ENCODE measurements at regions not wholly inside any gene's neighbourhood (a gene's known extent, or its start where the extent isn't known, plus 50 kb on each side); places are given as distances from the start of the nearest gene placed in this dataset.

DNA sequence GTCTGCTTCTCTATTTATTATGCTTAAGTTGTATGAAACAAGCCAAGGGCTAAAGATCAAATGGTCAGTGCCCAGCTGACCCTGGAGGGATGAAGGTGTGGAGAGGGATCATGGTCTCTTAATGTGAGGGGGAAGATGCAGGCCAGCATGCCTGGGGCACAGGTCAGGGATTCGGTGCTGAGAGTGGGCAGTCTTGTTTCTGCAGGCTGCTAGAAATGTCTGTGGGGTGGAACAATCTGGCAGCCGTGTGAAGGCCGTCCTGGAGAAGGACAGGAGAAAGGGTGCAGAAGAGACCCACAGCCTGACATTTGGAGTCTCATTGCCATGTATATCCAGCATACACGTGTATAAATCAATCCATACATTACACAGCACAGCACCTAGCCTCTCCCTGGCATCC, 258.3 kb upstream of the MOCS1 start:
- DNase-seq, result no peak

DNA sequence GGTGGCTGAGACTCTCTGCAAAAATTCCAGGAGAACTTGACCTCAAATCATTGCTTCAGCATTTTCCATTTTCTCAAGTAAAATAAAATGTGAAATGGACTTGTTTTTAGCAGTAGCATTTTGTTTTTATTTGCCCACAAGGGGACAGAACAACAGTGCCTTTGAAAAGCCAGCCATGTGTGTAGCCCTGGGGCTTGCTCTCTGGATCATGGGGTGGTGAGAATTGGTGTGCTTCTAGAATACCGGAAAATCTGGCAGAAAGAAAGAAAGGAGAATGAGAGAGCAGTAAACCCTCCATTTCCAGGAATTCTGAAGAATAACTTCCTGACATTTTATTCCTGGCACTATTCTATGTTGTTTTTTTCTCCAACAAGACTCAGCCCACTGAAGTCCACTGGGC, 254.7 kb upstream of the MOCS1 start:
- DNase-seq, result no peak

GRCh38 chr6:40187535-40188144, 253.4 kb upstream of the MOCS1 start:
- DNase-seq, result no peak

DNA sequence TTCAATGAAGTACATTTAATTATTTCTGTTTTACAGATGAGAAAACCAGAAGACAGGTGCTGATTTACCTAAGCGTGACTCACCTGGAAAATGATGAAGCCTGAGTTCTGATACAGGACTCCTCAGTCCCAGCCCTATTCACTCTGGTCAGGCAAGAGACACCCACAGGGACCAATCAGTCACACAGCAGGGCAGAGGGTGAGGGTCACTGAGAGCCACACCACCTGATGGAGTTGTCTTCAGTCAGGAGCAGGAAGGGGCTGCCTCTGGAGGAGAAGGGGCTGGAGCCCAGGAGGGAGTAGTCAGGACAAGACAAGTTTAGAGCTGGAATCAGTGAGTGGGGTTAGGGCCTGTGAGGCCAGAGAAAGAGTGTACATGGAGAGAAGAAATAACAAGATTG, 251.2 kb upstream of the MOCS1 start:
- DNase-seq, result no peak

DNA sequence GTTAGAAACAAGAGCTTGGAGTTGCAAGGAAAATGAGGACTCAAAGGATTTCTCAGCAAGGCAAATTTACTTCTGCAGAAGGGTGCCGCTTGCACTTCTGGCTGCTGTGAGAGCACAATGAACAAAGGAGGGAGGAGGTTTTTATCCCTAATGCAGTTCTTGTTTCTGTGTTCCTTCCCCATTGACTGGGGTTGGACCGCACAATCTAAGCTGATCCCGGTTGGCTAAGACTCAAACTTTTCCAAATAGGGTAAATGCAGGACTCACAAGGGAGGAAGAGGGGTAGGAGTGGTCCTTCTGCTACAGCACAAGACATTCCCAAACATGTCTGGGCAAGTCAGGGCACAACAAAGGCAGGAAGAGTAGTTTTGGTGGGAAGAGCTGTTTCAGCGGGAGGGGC, 249.6 kb upstream of the MOCS1 start:
- no peak for DNase-seq

- no peak for DNase-seq
These were observed 247.1 kb upstream of the MOCS1 start for GRCh38 chr6:40181367-40181766.

DNA sequence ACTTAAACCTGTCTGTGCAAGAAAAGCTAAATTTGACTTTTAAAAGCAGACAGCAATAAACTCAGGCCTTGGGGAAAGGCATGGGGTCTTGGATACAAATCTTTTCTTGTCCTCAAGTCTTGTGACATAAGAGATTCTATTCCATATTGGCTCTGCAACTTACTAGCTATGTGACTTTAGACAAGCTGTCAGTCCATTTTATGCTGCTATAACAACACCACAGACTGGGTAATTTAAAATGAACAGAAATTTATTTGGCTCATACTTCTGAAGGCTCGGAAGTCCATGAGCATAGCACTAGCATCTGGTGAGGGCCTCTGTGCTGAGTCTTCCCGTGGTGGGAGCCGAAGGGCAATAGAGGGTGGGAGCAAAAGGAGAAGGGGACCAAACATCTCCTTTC, 246.0 kb upstream of the MOCS1 start:
- no peak for DNase-seq

GRCh38 chr6:40179496-40179895, 245.2 kb upstream of the MOCS1 start:
- DNase-seq, result no peak

DNA sequence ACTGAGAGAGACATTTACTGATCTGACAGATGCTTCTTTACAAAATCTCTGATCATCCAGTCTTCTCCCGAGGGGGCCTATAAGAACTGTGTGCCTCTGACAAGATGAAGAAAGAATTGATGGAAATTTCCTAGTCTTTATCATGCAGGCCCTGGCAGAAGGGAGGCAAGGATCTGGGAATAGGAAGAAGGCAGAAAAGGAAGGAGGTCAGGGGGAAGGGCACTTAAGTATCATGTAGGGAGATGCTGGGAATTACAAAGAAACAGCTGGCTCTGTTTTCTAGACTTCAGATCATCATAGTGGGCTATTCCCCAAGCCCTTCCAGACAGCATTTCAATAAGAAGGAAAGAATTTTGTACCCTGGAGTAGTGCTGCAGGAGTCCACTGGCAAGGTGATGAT, 243.3 kb upstream of the MOCS1 start:
- DNase-seq, result no peak

GRCh38 chr6:40176152-40176551, 241.9 kb upstream of the MOCS1 start:
- no peak for DNase-seq

GRCh38 chr6:40172272-40172671, 238.0 kb upstream of the MOCS1 start:
- no peak for DNase-seq

GRCh38 chr6:40171343-40171742, 237.1 kb upstream of the MOCS1 start:
- DNase-seq, result no peak

DNA sequence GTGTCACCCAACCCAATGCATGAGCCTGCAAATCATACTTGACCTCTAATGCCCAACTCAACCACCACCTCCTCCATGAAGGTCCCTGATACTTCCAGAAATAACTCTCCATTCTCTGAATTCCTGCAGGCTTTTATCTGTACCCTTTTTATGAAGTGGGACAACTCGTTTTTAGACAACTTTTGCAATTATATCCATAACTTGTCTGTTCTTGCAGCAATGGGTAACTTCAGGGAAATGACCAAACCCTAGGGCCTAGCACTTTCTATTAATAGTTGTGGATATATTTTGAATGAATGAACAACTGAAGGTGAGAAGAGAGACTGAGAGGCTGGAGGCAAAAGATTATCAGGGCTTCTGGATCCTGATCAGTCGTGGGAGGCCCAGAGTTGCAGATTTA, 236.6 kb upstream of the MOCS1 start:
- no peak for DNase-seq

- DNase-seq, result no peak
These were observed 235.6 kb upstream of the MOCS1 start for GRCh38 chr6:40169878-40170277.

- no peak for DNase-seq
These were observed 232.7 kb upstream of the MOCS1 start for GRCh38 chr6:40166963-40167362.

- no peak for DNase-seq
These were observed 230.9 kb upstream of the MOCS1 start for GRCh38 chr6:40165036-40165709.

- no peak for DNase-seq
These were observed 230.1 kb upstream of the MOCS1 start for GRCh38 chr6:40164345-40164755.

DNA sequence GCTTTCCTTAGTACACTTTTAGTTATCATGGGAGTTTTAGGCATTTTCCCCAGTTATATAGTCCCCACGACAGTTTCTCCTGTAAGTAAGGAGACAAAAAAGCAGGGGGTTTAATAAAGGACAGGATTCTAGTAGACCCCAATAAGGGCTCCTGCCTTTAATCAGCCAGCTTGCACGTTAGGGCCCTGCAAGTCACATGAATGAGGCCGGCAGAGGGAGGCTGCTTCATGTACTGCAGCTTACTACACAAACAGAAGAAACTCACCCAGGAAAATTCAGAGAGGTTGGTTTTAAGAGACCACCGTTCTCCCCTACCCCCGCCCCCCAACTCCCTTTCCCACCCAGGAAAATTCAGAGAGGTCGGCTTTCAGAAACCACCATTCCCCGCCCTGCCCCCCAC, 229.7 kb upstream of the MOCS1 start:
- no peak for DNase-seq

- DNase-seq, result no peak
These were observed 227.8 kb upstream of the MOCS1 start for GRCh38 chr6:40162074-40162473.

- no peak for DNase-seq
These were observed 226.6 kb upstream of the MOCS1 start for GRCh38 chr6:40160826-40161225.

GRCh38 chr6:40159865-40160264, 225.6 kb upstream of the MOCS1 start:
- DNase-seq, result no peak

DNA sequence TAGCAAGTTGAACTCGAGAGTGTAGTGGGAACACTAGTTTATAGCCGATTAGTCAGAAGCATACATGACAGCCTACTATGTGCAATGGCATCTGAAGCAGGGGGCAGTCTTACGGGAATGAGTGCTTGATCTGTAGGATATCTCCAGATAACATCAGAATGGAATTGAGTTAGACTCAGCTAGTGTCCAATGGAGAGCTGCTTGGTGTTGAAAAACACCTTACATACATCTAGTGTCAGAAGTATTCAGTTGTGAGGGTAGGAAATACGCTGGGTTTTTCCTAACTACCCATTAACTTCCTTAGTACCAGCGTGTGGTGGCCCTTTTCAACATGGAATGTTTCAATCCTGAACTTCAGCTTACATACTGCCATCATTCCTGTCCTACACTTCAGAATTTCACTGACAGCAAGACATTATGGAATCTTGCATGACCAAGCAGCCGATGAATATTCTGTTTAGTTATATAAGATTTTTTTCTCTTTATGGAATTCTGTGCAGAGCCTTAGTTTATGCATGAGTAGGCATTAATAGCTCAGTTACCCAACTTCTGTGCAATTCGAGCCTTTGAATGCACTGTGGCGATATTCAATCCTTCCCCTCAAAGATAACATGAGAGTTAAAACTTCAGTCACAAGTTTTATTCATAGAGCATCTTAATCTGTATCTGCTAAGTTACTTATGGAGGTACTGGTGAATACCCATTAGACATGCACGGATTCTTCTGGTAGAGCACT, 218.6 kb upstream of the MOCS1 start:
- DNase-seq, result no peak

GRCh38 chr6:40152196-40152595, 217.9 kb upstream of the MOCS1 start:
- no peak for DNase-seq

DNA sequence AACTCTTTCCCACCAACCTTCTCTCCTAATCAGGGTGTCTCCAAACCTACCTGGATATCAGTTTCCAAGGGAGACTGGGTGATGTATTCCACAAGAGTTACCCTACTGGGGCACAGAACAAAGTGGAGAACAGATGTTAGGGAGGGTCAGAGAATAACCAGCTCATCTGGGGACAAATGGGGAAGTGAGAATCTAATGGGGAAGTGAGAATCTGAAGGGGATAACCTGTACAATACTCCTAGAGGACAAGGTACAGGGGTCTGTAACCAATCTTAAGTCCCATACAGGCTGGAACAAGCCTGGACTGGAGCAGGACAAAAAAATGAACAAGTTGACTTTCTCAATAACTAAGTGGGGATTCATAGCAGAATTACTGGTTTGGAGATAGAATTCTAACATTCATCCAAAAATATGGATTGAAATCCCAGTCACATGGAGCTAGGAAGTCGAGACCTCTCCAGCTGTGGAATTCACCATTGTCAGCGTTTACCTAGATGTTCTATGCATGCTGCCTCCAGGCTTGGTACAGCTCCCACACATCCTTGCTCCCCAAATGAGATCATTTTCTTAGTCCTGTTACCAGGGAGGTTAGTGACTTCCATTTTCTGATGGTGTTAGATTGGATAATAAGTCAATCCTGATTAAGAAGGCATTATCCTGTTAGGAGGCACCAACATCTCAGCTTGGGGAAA, 214.8 kb upstream of the MOCS1 start:
- DNase-seq, result no peak

All from NCI-H1436 treated with DMSO at 0.1 percent for 48 hours (cell line).